ENCODE measurements at regions not wholly inside any gene's neighbourhood (a gene's known extent, or its start where the extent isn't known, plus 50 kb on each side); places are given as distances from the start of the nearest gene placed in this dataset.

- Histone ChIP-seq H3F3A (ENCODE audit: insufficient read depth, low read length) (no peaks in the 10 kb centered on the region), H3K27ac (ENCODE audit: low read length) (no peak overlapping the region), H3K79me2 (ENCODE audit: low read length) (no peaks in the 10 kb centered on the region), H3K9me3 (replicated peaks; ENCODE audit: insufficient read depth, low read length) (no peaks in the 10 kb centered on the region), H3K4me3 (ENCODE audit: low read length) (no peak overlapping the region), H3K4me2 (ENCODE audit: low read depth, low read length) (peak overlapping the region; percentile 11; the same call in 1 of the 2 replicates), H3K9ac (ENCODE audit: low read length) (no peak overlapping the region), H3K4me1 (ENCODE audit: low read length) (peaks cover 7% of the 10 kb centered on the region; the same call in 1 of the 2 replicates), H3K36me3 (replicated peaks; ENCODE audit: insufficient read depth, low read length) (no peaks in the 10 kb centered on the region), H4K20me1 (ENCODE audit: insufficient read depth, low read length) (no peaks in the 10 kb centered on the region), H2AFZ (ENCODE audit: low read length) (no peak overlapping the region), H3K27me3 (replicated peaks; ENCODE audit: insufficient read depth, low read length) (no peaks in the 10 kb centered on the region), H3K9me2 (replicated peaks; ENCODE audit: insufficient read depth, low read length) (no peaks in the 10 kb centered on the region)
- DNase-seq, result no peak
- TF ChIP-seq EZH2phosphoT487 (IDR thresholded peaks at IDR 0.05; ENCODE audit: low read length) (no peak), CTCF (IDR thresholded peaks at IDR 0.05; ENCODE audit: low read length) (no peak)
These were observed 120.1 kb downstream of the SNX18 start for GRCh38 chr5:54637654-54638053.

- no peaks in the 10 kb centered on the region for H3K27me3 ChIP-seq (replicated peaks; ENCODE audit: insufficient read depth, low read length)
- no peaks in the 10 kb centered on the region for H4K20me1 ChIP-seq (ENCODE audit: insufficient read depth, low read length)
- no peak for DNase-seq
These were observed 116.5 kb downstream of the SNX18 start for GRCh38 chr5:54634089-54634488.

GRCh38 chr5:54632131-54632701, 114.7 kb downstream of the SNX18 start:
- Histone ChIP-seq H3K4me3 (ENCODE audit: low read length) (no peak overlapping the region), H3K4me1 (ENCODE audit: low read length) (no peaks in the 10 kb centered on the region), H3F3A (ENCODE audit: insufficient read depth, low read length) (no peaks in the 10 kb centered on the region), H3K36me3 (replicated peaks; ENCODE audit: insufficient read depth, low read length) (no peaks in the 10 kb centered on the region), H2AFZ (ENCODE audit: low read length) (no peak overlapping the region), H3K9ac (ENCODE audit: low read length) (no peak overlapping the region), H3K4me2 (ENCODE audit: low read depth, low read length) (no peak overlapping the region), H3K9me3 (replicated peaks; ENCODE audit: insufficient read depth, low read length) (no peaks in the 10 kb centered on the region), H3K27me3 (replicated peaks; ENCODE audit: insufficient read depth, low read length) (no peaks in the 10 kb centered on the region), H4K20me1 (ENCODE audit: insufficient read depth, low read length) (no peaks in the 10 kb centered on the region), H3K79me2 (ENCODE audit: low read length) (no peaks in the 10 kb centered on the region), H3K9me2 (replicated peaks; ENCODE audit: insufficient read depth, low read length) (no peaks in the 10 kb centered on the region), H3K27ac (ENCODE audit: low read length) (no peak overlapping the region)
- DNase-seq, result no peak
- no peak for TF ChIP-seq EZH2phosphoT487 (IDR thresholded peaks at IDR 0.05; ENCODE audit: low read length)
- no peak for TF ChIP-seq CTCF (IDR thresholded peaks at IDR 0.05; ENCODE audit: low read length)
- no peak for TF ChIP-seq EZH2 (optimal IDR thresholded peaks at IDR 0.05; ENCODE audit: low read depth, low read length)

More at GRCh38 chr5:54634089-54634488, 116.5 kb downstream of the SNX18 start:
- Histone ChIP-seq H3F3A (ENCODE audit: insufficient read depth, low read length) (no peaks in the 10 kb centered on the region), H3K9me3 (replicated peaks; ENCODE audit: insufficient read depth, low read length) (no peaks in the 10 kb centered on the region), H3K36me3 (replicated peaks; ENCODE audit: insufficient read depth, low read length) (no peaks in the 10 kb centered on the region), H3K9ac (ENCODE audit: low read length) (no peak overlapping the region), H3K4me2 (ENCODE audit: low read depth, low read length) (no peak overlapping the region), H3K9me2 (replicated peaks; ENCODE audit: insufficient read depth, low read length) (no peaks in the 10 kb centered on the region), H3K4me3 (ENCODE audit: low read length) (no peak overlapping the region), H3K27ac (ENCODE audit: low read length) (no peak overlapping the region), H2AFZ (ENCODE audit: low read length) (no peak overlapping the region), H3K4me1 (ENCODE audit: low read length) (peaks cover 7% of the 10 kb centered on the region; the same call in 1 of the 2 replicates), H3K79me2 (ENCODE audit: low read length) (no peaks in the 10 kb centered on the region)
- TF ChIP-seq CTCF (IDR thresholded peaks at IDR 0.05; ENCODE audit: low read length) (no peak), EZH2phosphoT487 (IDR thresholded peaks at IDR 0.05; ENCODE audit: low read length) (no peak), EZH2 (optimal IDR thresholded peaks at IDR 0.05; ENCODE audit: low read depth, low read length) (no peak)
